NCI-H1048 (cell line): ENCODE measurements at regions not wholly inside any gene's neighbourhood (a gene's known extent, or its start where the extent isn't known, plus 50 kb on each side); places are given as distances from the start of the nearest gene placed in this dataset.

Experiments used
- DNase-seq: peaks from one replicate; lab custom pipeline; 2025; lab: John Stamatoyannopoulos, UW

- DNase-seq: no peak
Measured at GRCh38 chr6:170134471-170135440, 156.1 kb downstream of the DLL1 start.

DNA sequence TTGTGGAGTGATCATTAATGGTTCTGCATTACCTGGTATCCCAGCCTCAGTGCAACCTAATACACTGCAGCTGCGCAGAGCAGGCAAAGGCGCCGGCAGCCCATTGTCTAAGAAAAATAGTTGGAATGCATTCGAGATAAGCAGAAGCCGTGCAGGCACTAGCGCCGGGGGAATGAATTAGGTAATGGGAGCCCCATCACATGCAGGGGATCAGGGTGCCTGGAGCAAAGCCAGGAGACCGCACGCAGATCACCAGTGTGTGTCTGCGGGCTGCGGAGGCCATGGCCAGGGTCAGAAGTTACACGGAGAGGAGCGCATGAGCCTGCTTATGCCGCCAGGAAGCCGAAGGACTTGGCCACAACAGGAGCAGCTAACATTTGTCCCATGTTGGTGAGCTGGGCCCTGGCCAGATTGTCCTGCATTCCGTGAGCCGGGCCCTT lies 156.8 kb downstream of the DLL1 start:
- no peak for DNase-seq

DNA sequence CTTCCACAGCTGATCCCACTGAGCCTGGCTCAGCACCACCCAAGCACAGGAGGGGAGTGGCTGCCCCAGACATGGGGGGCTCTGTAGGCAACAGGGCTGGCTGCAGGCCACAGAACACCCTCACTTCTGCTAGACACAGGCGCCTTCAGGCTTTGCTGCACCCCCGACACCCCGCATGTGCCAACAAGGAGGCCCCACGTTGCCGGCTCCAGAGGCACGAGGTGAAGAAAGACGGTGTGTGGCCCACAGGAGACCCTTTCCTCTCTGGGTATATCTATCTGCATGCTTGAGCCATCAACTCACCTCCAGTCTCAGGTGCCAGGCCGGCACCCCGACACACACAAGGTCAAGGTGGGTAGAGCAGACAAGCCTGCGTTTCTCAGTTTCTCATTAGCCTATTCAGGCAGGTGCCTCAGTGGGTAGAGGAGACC lies 158.3 kb downstream of the DLL1 start:
- DNase-seq: no peak

GRCh38 chr6:170132011-170132521 lies 158.8 kb downstream of the DLL1 start:
- no peak for DNase-seq

DNA sequence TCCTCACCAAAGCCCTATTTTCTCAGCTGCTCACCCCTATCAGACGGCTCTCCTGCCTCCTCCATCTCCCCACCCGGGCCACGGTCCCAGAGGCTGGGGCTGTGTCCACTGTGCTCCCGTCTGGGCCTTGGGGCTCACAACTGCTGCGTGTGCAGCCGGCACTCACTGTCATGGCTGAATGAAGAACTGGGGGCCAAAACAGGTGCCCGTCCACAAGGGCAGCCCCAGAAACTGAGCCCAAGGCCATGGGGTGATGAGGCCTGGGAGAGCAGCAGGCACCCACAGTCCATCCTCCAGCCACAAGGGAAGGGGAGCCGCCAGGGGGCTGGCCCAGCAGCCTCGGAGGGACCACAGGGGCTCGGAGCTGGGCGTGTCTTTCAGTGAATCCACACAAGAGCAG lies 159.5 kb downstream of the DLL1 start:
- no peak for DNase-seq

GRCh38 chr6:170130771-170131241 lies 160.1 kb downstream of the DLL1 start:
- no peak for DNase-seq

GRCh38 chr6:170130201-170130621 lies 160.7 kb downstream of the DLL1 start:
- DNase-seq: no peak

GRCh38 chr6:170129691-170130171 lies 161.1 kb downstream of the DLL1 start:
- DNase-seq: no peak

DNA sequence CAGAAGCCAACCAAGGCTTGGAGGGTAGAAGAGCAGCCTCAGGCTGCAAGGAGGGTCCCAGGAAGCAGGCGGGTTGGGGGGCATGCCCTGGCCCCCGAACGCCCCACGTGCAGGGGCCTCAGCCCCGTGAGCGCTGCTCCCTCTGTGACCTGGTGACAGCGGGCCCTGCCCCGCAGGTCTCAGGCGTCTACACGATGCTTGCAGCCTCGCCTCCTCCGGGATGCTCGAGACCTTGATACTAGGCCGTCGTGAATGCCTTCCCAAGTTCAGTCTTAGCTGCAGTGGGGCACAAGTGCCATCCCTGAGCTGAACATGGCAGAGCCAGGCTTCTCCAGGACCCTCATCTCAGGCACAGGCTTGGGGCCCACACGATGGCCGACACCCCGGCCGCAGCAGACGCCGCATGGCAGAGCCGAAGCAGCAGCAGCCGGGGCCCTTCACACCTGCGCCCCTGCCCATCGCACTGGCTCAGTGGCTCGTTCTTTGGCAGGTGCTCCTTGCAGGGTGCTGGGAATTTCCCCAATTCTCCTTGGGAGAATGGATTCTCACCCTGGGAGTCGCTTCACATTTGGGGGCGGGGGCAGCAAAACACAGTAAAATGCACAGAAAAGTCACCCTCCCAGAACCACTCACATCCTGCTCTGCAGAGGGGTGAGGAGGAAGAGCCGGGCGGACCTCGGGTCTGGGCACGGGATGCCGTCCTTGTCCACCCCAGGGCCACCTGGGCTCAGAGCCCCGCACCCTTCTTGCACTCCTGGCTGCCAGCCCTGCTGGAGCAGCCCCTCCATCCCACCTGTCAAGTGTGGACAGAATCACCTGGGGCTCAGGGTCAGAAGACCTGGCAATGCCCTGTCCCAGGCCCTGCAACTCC lies 161.8 kb downstream of the DLL1 start:
- DNase-seq: no peak

DNA sequence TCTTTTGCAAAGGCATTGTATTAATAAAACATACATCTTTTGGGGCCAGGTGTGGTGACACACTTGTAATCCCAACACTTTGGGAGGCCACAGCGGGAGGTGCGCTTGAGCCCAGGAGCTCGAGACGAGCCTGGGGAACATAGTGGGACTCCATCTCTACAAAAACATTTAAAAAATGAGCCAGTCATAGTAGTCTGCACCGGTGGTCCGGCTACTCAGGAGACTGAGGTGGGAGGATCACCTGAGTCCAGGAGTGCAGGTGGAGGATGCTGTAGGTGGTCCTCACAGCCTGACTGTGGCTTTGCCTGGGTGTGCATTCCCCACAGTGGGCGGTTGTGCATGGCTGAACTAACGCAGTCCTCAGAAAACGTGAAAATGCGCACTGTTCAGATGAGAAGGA lies 162.5 kb downstream of the DLL1 start:
- no peak for DNase-seq

GRCh38 chr6:170127151-170127550 lies 163.7 kb downstream of the DLL1 start:
- no peak for DNase-seq

DNA sequence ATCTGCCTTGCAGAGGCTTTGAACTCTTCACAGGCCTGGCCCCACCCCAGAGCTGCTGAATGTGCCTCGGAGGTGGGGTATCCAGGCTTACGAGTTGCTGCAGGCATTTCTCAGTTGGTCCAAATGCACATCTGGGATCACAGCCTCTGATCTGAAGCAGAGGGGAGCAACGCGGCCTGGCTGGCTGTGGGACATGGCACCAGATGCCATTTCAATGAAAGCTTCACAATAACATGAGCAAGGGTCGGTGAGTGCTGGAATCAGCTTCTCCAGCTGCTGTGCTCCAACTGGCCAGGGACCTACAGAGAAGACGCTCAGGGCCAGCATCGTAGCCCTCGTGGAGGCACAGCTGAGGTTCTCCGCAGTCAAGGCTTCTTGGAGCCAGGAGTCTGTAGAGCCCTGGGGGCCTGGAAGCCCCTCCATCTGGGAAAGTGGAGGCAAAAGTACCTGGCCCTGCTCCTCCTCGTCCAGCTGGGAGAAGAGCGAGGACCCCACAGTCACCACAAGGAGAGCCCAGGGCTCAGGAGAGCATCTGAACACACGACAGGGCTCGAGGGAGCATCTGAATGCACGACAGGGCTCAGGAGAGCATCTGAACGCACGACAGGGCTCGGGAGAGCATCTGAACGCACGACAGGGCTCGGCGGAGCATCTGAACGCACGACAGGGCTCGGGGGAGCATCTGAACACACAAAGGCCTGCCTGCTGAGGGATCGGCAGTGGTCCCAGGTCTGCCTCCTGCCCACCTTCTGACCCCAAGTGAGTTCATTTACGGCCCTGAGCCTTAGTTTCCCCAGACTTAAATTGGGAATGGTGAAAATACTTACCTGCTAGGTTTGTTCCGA lies 165.2 kb downstream of the DLL1 start:
- DNase-seq: no peak

- DNase-seq: no peak
Measured at GRCh38 chr6:170124836-170125235, 166.0 kb downstream of the DLL1 start.

DNA sequence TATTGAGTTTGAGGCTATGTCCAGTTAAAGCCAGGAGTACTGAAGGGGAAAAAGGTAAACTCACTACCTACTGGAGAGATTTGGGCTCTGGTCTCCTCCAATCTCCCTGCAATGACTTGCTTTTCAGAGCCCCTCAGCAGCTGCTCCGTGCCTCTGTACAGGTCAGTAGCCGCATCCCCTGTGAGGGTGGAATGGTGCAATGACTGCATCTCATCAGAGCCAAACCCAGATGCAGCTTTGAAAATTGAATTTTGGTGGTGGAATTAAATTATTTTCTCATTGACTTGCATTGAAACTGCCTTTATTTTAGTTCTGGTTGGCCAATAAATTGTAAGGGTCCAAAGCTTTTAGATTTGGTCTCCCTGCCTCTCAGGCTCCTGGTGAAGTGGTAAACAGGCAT lies 166.7 kb downstream of the DLL1 start:
- no peak for DNase-seq

- no peak for DNase-seq
Measured at GRCh38 chr6:170122651-170123050, 168.2 kb downstream of the DLL1 start.

- DNase-seq: no peak
Measured at GRCh38 chr6:170117111-170117972, 173.5 kb downstream of the DLL1 start.

- no peak for DNase-seq
Measured at GRCh38 chr6:170116636-170117035, 174.2 kb downstream of the DLL1 start.

- DNase-seq: no peak
Measured at GRCh38 chr6:170114956-170115855, 175.7 kb downstream of the DLL1 start.
